HG03025 (cell line): ENCODE measurements at regions not wholly inside any gene's neighbourhood (a gene's known extent, or its start where the extent isn't known, plus 50 kb on each side); places are given as distances from the start of the nearest gene placed in this dataset.

ENCODE experiments used
- ATAC-seq: cut with Tn5 transposase; IDR thresholded peaks from one replicate; pipeline ENCODE4 v1.9.1; 2021; ENCODE audit warnings: mild to moderate bottlenecking, moderate library complexity; ENCODE audit not compliant: unreplicated experiment, low FRiP score

GRCh38 chr9:78491402-78491801, 194.5 kb downstream of the PSAT1 start:
- ATAC-seq = no peak

DNA sequence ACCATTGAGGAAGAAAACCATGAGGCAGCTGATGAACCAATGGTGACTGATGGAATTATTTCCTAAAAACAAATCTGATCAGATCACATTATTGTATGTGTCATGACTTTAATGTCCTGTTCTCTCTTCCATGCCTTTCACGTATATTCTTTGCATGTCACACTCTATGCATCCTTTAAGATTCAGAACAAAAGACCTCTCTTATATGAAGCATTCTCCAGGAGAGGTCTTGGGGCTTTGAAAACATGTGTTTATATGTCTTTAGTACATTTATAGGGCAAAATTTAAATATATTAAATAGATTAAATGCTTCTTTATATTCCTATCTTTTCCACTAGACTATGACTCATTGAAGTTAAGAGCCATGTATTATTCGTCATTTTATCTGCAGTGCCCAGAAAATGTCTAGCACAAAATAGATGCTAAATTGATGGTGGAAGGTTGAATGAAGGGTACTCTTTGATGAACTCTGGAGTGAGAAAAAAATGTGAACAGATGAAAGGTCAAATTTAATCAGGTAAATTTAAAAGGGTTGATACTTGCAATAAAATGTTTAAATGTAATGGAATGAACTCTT, 196.3 kb downstream of the PSAT1 start:
- ATAC-seq = no peak

GRCh38 chr9:78502566-78502965, 205.6 kb downstream of the PSAT1 start:
- ATAC-seq = no peak

GRCh38 chr9:78505546-78505945, 208.6 kb downstream of the PSAT1 start:
- no peak for ATAC-seq

DNA sequence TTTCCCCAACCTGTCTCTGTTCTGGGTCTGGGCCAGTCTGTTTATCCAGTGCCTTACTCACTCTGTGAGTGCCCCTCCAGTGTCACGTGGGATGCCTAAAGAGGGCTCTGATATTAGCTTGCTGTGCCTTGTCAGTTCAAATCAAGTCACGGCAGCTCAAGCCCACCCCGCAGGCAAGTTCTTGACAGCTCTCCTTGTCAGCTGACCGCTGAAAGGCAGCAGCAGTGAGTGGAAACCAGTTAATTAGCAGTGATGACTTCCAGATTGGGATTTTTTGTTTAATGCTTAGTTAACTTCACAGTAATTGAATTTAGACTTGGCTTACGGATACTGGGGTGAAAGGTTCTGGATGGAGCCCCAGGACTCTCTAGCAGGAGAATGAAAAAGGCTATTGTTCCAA, 210.1 kb downstream of the PSAT1 start:
- ATAC-seq = no peak

GRCh38 chr9:78510035-78510434, 213.1 kb downstream of the PSAT1 start:
- ATAC-seq = no peak

DNA sequence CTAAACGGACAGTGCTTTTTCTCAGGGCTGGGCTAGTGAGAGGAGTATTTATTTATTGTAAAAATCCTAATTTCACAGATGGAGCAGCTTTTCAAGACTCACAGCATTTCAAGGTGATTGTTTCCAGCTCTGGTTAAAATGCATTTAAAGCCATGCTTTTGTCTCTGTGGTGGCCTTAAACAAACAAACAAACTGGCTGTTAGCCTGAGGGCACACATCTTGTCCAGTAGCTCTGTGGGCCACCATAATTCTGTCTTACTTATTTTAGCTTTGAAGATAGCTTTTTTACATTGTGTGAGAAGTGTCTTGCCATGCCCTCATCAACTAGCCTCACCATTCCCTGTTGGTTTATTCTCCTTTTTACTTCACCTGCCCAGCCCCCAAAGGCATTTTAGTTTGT, 218.2 kb downstream of the PSAT1 start:
- ATAC-seq = no peak

GRCh38 chr9:78519786-78520185, 222.9 kb downstream of the PSAT1 start:
- no peak for ATAC-seq

DNA sequence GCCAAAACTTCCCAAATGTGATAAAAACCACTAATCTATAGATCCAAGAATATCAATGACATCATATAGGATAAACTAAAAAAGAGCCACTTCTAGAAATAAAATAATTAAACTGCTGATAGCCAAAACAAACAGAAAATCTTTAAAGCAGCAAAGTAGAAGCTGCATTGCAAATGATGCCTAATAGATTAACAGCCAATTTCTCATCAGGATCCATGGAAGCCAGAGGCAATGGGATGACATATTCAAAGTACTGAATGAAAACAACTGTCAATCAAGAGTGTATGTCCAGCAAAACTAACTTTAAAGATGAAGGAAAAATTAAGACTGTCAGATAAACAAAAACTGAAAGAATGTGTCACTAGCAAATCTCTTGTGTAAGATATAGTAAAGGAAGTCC, 224.8 kb downstream of the PSAT1 start:
- ATAC-seq = no peak

GRCh38 chr9:78525986-78526560, 229.1 kb downstream of the PSAT1 start:
- no peak for ATAC-seq

DNA sequence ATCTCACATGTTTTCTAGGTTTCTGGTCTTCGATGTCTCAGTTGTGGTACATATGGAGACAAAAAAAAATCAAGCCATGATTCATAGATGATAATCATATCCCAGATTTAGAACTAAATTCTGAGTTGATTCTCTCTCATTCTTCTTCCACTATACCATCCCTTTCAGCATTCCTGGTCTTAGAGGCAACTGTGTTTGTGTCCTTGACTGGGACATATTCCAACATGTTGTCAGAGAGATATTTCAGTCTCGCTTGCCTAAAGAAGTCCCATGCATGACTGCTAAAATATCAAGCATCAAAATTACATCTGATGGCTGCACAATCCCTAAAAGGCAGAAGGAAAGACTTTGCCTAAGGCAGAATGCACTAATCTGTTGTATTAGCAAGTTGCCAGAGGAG, 236.6 kb downstream of the PSAT1 start:
- ATAC-seq = no peak

DNA sequence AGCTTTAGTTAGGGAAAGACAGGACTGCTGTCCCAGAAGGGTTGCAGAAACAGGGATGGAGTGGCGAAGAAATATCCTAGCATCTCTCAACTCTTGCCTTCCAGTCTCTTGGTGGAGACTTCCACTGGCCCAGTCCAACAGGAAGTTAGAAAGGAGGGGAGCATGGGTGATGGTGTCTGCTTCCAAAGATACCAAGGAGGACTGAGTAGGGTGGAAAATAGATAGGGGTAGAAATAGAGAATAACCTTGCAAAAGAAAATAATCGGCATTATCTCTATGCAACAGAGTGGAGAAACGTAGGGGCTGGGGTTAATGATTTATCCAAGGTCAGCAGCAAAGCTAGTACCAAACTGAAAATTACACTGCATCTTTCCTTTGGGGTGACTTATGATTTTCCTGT, 242.3 kb downstream of the PSAT1 start:
- no peak for ATAC-seq

DNA sequence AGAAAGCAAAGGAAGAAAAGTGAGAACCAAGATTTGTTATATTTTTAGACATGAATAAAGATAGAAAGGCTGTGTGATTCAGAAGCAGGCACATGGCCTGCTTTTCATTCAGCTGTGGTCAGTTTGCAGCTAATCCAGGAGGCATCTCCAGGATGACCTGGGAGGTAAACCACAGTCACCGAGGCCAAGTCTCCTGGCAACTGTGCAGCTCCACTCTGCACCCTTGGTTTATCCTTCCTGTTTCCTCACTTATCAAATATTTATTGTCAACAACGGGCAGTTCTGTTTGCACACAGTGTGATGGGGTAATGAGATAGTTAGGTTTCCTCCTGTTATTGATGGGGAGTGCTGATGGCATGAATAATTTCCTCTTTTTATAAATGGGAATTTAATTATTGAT, 243.0 kb downstream of the PSAT1 start:
- ATAC-seq = no peak

- no peak for ATAC-seq
These were observed 245.0 kb downstream of the PSAT1 start for GRCh38 chr9:78541868-78542443.

DNA sequence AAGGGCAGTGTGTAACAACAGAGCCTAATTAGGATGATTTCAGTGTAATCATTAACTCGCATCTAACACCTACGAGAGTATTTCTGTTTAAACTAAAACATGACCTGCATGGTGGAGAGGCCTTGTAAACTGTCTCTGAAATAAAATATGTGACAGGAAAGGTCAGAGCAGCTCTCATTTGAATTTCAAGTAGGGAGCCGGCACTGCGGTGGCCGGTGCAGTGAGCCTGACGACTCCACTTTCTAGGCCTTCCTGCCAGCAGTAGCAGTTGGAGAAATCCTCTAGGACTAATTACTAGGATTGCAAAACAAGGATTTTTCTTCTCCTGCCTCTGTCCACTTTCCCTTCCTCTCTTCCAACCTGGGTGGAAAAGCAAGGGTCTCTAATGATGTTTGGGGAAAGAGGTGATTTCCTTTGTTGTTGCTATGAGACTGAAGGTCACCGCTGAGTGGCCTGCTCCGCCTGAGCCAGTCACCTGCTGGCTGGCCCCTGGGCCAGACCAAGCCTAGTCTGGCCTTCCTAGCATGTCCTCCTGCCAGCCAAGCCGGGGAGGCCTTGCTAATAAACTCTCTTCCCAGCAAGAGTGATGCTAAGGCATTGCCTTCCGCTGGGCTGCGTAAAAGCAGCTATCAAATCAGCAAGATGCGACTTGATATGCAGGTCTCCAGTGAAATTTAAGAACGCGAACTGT, 245.7 kb downstream of the PSAT1 start:
- no peak for ATAC-seq

DNA sequence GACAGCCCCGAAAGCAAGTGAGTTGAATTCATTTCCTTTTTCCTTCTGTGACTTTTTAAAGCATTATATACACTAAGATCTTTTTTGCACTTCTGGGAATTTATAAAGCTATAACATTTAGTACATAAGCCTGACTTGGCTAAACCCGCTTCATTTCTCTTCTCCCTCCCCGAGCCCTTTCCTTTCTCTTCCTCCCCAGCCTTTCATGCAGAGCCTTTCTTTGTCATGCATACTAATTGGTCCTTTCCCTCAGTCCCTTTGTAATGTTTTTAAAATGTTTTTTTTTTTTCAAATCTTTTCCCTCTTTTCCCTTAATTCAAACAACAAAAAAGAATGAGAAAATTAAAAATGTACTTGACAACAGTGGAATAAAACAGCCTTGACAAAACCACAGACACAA, 246.4 kb downstream of the PSAT1 start:
- ATAC-seq = no peak

DNA sequence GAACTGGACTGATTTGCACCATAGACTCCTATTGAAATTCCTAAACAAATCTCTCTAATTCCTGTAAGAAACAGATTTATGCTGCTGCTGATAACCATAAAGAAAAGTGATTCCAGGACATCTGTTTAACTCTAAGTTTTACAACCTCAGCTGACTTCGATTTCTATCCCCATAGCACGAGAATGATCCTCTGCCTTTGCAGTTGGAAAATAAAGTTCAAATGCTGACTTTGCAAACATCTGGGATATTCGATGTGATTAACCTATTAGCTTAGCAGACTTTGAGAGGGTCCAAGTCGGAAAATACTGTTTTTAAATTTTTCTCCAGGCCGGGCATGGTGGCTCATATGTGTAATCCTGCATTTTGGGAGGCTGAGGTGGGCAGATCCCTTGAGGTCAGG, 247.3 kb downstream of the PSAT1 start:
- ATAC-seq = no peak

- ATAC-seq = no peak
These were observed 250.9 kb downstream of the PSAT1 start for GRCh38 chr9:78547831-78548230.

DNA sequence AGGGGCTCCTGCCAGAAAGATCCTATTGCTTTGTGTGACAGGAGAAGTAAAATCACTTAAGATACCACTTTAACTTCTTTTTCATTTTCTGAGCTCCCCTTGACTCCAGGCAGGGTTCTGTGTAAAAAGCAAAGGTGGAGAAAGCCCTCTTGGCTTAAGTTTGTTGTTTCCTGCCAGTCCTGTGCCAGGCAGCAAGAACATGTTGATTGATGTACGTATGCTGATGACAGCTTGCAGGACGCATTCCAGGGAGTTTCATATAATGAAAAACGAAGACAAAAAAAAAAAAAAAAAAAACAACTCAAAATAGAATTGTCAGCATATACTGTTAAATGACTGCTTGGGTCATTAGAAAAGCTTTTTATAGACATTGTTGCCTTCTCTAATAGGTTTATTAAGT, 251.7 kb downstream of the PSAT1 start:
- ATAC-seq = no peak

GRCh38 chr9:78549711-78550110, 252.8 kb downstream of the PSAT1 start:
- no peak for ATAC-seq

DNA sequence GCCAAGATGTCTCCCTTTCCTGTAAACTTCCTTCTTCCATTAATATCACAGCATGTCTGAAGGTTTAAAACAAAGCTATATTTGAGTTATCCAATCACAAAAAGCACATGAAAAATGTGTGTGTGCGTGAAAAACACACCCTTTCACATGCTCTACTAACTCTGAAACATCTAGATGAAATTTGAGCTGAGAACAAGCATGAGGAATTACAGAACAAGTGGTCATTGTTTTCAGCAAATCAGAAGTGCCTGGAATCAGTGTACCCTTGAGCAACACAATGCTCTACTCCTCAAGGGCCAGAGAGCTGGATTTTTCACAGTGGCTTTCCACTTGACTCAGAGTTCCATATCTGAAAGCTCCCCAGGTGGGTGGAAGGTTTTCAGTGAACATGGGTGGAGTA, 255.9 kb downstream of the PSAT1 start:
- ATAC-seq = peak; percentile 60

- ATAC-seq = no peak
These were observed 260.6 kb downstream of the PSAT1 start for GRCh38 chr9:78557540-78557939.
